ENCODE measurements at regions not wholly inside any gene's neighbourhood (a gene's known extent, or its start where the extent isn't known, plus 50 kb on each side); places are given as distances from the start of the nearest gene placed in this dataset.

DNA sequence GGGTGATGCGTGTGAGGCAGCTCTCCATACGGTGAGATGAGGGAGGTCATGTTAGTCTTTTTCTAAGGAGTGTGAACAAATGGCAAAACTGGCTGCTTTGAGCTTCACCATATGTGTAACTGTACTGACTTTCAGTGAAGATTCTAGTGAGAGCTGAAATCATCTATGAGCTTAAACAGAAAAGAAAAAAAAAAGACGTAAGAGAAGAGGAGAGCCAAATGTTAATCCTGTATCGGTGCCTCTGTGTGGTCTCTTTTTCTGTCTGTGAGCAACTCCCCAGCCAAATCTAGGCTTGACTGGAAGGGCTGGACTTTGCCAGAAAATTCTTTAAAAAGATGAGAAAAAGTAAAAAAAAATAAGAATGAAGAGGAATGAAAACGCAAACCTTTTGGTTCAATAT, 209.7 kb upstream of the TUT7 start:
- no peaks in the 10 kb centered on the region for H3K27me3 ChIP-seq
- no peak for DNase-seq
- no peaks in the 10 kb centered on the region for H3K4me1 ChIP-seq
- H3K9me3 ChIP-seq: no peaks in the 10 kb centered on the region
- ATAC-seq: no peak
- TF ChIP-seq, protein P1, sequence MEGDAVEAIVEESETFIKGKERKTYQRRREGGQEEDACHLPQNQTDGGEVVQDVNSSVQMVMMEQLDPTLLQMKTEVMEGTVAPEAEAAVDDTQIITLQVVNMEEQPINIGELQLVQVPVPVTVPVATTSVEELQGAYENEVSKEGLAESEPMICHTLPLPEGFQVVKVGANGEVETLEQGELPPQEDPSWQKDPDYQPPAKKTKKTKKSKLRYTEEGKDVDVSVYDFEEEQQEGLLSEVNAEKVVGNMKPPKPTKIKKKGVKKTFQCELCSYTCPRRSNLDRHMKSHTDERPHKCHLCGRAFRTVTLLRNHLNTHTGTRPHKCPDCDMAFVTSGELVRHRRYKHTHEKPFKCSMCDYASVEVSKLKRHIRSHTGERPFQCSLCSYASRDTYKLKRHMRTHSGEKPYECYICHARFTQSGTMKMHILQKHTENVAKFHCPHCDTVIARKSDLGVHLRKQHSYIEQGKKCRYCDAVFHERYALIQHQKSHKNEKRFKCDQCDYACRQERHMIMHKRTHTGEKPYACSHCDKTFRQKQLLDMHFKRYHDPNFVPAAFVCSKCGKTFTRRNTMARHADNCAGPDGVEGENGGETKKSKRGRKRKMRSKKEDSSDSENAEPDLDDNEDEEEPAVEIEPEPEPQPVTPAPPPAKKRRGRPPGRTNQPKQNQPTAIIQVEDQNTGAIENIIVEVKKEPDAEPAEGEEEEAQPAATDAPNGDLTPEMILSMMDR (IDR thresholded peaks at IDR 0.05): no peak
- H3K27ac ChIP-seq: no peak overlapping the region
- H3K36me3 ChIP-seq: no peaks in the 10 kb centered on the region
- intact Hi-C loops (cut with DNase I): no loop called here
- H3K4me3 ChIP-seq: no peak overlapping the region

DNA sequence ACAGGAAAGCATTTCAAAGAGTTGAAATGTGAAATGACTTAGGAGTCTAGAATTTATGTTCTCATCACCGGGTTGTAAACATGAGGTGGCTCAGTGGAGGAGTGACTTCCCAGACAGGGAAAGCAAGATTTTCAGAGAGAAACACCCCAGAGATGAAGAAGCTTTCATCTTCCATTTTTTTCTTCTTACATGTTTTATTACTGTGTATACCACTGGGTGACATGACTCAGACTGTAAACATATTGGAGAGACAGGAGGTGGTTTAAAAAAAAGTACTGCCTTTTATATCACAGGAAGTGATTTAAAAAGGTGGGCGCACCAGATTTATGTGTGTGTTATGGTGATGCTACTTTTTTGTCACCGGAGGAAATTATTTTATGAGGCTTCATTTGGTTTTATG, 209.1 kb upstream of the TUT7 start:
- Histone ChIP-seq H3K27me3 (no peaks in the 10 kb centered on the region), H3K4me3 (no peak overlapping the region), H3K36me3 (no peaks in the 10 kb centered on the region), H3K27ac (no peak overlapping the region), H3K4me1 (no peaks in the 10 kb centered on the region), H3K9me3 (no peaks in the 10 kb centered on the region)
- ATAC-seq (no peak), DNase-seq (no peak)
- TF ChIP-seq, protein P1 (IDR thresholded peaks at IDR 0.05): no peak
- intact Hi-C loops (cut with DNase I): no loop called here

DNA sequence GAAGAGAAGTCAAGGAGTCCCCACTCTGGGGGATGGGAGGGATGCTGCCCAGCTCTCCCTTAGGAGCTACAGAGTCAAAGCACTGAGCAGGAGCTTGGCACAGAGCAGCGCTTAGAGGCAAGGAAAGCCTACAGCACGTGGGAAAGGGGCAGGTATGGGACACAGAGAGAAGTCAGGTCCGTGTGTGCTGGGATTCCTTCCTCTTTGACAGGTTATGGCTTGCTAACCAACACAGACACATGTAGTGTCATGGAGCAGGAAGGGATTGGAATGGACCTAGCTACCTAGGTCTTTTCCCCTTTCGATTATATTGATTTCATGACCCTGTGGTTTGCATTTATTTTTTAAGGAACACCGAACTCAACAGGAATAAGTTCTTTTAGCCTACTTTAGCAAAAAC, 208.5 kb upstream of the TUT7 start:
- no peaks in the 10 kb centered on the region for H3K9me3 ChIP-seq
- H3K27ac ChIP-seq: no peak overlapping the region
- intact Hi-C loops (cut with DNase I): no loop called here
- no peak for DNase-seq
- ATAC-seq: no peak
- no peak overlapping the region for H3K4me3 ChIP-seq
- H3K4me1 ChIP-seq: no peaks in the 10 kb centered on the region
- H3K27me3 ChIP-seq: no peaks in the 10 kb centered on the region
- TF ChIP-seq, protein P1 (IDR thresholded peaks at IDR 0.05): no peak
- no peaks in the 10 kb centered on the region for H3K36me3 ChIP-seq

DNA sequence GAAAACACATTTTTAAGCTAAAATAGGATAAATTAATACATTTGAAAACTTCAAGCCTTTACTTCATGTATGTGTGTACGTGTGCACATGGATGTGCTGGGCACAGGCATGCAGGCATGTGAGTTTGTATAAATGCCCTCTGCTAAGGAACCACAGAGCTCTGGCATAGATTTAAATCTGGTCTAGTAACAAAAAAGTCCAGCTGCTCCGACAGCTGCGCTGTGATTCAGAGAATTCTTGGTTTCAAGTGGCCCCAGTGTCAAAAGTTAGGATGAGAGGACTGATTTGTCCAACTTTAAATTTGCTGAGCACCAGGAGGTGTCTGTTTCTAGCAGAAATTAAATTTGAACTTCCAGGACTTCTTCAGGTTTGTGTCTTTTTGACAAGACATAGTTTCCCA, 203.7 kb upstream of the TUT7 start:
- TF ChIP-seq, protein P1 (IDR thresholded peaks at IDR 0.05): no peak
- intact Hi-C loops (cut with DNase I): no loop called here
- Histone ChIP-seq H3K9me3 (no peaks in the 10 kb centered on the region), H3K36me3 (no peaks in the 10 kb centered on the region), H3K27ac (no peak overlapping the region), H3K27me3 (peaks cover 11% of the 10 kb centered on the region), H3K4me3 (no peak overlapping the region), H3K4me1 (no peaks in the 10 kb centered on the region)
- DNase-seq (no peak), ATAC-seq (no peak)

DNA sequence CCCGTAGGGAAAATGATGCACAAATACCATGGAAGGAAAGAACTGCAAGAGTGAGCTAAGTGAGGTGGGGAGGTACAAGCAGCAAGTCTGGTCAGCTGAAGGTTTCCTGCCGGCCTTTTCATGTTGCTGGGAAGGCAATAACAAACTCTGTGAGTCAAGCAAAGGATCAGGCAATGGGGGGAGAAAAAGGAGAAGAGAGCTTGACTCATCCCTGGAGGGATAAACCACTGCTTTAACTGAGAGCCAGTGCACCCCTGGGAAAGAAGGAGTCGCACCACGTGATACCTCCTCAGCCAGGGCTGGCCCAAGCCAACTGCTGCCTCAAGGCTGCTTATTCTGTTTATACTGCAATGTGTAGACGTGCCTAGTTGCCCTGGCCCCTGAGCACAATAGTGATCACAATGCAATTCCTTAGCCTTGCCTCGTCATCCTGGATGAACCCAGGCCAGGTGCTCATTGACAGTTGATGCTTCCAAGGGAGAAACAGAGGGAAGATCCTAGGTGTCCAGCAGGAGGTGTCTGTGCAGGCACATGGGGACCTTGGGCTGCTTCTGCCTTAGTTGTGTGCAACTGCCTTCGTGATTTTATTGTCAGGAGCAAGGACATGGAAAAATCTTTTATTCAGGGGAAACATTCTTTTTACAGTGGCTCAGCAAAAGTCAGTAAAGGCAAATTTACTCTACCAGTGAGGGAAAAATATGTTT, 203.0 kb upstream of the TUT7 start:
- Histone ChIP-seq H3K36me3 (no peaks in the 10 kb centered on the region), H3K4me1 (no peaks in the 10 kb centered on the region), H3K27me3 (peaks cover 11% of the 10 kb centered on the region), H3K27ac (no peak overlapping the region), H3K4me3 (no peak overlapping the region), H3K9me3 (no peaks in the 10 kb centered on the region)
- intact Hi-C loops (cut with DNase I): no loop called here
- no peak for ATAC-seq
- no peak for DNase-seq
- TF ChIP-seq, protein P1 (IDR thresholded peaks at IDR 0.05): no peak

DNA sequence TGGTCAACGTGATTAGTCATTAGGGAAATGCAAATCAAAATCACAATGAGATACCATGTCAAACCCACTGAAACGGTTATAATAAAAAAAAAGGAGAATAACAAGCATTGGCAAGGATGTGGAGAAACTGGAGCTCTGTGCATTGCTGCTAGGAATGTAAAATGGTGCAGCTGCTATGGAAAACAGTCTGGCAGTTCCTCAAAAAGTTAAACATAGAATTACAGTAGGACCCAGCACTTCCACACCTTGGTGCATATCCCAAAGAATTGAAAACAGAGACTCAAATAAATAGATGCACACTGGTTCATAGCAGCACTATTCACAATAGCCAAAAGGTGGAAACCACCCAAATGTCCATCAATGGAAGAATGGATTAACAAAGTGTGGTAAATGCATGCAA, 201.5 kb upstream of the TUT7 start:
- no peak for DNase-seq
- H3K27me3 ChIP-seq: peaks cover 11% of the 10 kb centered on the region
- TF ChIP-seq, protein P1 (IDR thresholded peaks at IDR 0.05): no peak
- no peaks in the 10 kb centered on the region for H3K4me1 ChIP-seq
- intact Hi-C loops (cut with DNase I): no loop called here
- H3K4me3 ChIP-seq: no peak overlapping the region
- ATAC-seq: no peak
- no peak overlapping the region for H3K27ac ChIP-seq
- H3K36me3 ChIP-seq: no peaks in the 10 kb centered on the region
- no peaks in the 10 kb centered on the region for H3K9me3 ChIP-seq

Data from upper lobe of right lung (tissue), 1 donor.